ENCODE measurements at regions not wholly inside any gene's neighbourhood (a gene's known extent, or its start where the extent isn't known, plus 50 kb on each side); places are given as distances from the start of the nearest gene placed in this dataset.

DNA sequence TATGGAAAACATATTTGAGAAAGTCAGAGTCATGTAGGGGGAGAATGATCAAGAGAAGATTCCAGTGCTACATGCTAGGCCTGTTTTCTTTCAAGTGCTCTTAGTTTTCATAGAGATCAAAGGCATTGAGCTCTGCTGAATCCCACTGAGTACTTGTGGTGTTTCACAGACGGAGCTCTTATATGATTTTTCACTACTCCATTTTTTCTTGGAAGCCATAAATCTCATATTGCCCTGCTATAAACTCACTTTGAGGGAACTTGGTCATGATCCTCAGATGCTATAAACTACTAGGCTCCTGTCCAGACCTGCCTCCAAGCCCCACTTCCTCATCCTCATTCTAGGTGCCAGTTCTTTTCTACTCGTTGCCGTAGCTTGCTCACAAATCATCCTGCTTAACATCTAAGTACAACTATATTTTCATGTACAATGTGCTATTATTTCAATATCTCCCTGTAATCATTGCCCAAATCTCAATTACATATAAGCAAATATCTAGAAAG is 180.8 kb upstream of the CCDC179 start:
- DNase-seq, result no peak

DNA sequence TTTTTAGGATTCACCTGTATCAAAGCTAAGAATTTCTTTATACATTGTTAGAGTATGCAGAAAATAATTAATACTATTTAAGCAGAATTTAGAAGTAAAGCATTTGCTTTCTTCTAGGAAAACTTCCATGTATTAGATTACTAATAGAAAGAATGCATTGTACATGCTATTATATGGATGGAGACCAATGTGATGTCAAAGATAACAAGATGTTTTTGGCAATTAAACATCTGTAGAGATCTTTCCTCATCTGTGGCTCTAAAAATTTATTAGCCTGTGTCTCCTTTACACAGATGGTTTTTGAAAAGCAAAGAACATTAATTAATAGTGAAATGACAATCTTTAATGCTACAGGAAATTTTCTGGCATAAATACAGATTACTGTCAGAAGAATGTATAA is 198.4 kb upstream of the CCDC179 start:
- no peak for DNase-seq

DNA sequence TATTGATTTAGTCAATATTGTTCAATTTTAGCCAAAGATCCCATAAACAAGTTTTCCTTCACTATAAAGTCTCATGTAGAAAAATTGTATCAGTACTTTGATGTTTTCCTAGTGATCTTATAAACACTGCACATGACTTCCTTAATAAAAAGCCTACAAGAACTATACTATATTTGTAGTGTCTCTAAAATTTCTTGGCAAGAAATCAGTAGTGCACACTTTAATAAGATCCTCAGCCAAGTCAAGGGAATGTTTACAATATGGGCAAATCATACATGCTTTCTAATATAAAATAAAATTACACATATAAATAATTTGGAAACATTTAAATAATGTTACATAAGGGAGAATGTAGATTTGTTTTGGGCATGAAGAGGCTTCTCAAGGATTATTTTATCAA is 203.0 kb upstream of the CCDC179 start:
- DNase-seq, result no peak

DNA sequence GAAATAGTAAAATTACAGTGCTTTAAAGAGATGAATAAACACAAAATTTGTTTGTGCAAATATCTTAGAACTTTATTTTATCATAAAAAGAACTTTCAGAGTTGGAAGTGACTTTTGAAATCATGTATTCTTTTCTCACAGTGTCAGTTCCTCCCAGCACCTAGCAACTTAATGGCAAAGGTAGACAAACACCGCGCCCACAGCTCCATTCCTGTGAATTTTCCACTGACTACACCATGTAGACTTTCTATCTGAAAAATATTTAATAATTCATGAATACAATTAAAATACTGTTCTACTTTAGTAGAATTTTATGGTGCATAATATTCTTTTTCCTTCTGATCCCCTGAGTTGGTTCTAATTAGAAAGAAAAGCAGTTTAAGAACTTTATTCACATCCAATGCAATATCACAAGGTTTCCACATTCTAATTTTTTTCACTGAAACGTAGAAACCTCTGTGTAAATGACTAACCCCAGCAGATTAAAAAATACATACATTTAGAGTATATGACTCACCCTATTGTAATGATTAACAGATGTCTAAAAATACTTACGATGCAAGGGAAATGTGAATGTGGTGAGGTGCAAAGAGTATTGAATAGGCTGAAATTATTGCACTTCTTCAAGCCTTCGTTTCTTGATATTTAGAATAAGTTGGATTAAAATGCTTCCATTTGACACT is 218.2 kb upstream of the CCDC179 start:
- no peak for DNase-seq

GRCh38 chr11:23079382-23079813 is 219.1 kb upstream of the CCDC179 start:
- no peak for DNase-seq

- DNase-seq, result no peak
Observed at GRCh38 chr11:23087407-23087806, 227.1 kb upstream of the CCDC179 start.

GRCh38 chr11:23090659-23091058 is 230.4 kb upstream of the CCDC179 start:
- no peak for DNase-seq

DNA sequence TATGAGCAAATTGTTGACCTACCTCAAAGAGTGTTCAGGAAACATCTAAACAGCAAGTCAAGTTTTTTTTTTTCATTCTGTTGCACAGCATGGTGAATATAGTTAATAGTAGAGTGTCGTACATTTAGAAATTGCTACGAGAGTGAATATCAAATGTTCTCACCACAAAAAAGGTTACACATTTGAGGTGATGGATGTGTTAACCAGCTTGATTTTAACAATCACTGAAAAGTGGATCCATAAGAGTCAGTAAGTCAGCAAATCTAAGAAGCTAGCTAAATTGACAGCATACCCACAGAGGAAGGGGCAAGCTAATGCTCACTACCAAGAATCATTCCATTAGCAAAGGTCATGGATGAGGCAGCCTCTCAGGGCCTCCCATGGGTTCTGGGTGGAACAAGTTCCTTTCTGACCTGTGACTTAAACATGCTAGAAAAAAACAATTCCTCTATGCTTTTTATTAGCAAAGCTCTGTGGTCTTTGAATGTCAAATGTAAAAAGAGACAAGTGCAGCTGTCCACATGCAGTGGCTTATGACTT is 235.4 kb upstream of the CCDC179 start:
- no peak for DNase-seq

DNA sequence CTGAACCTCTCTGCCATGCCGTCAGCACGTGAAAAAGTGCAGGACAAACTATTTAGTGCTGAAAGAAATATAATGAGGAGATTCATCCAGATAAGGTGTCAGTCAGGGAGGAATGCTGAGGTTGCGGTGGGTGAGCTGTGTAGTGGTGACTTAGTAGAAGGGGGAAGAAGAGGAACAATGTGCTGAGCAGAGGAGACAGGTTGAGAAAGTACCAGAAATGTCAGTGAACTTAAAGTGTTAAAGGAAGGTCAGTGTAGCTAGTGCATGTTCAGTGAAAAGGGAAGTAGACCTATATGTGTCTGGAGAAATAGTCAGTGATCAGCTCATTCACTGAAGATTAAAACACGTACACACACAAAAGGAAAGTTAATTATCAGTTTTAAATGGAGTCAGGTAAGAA is 237.6 kb upstream of the CCDC179 start:
- DNase-seq, result no peak

DNA sequence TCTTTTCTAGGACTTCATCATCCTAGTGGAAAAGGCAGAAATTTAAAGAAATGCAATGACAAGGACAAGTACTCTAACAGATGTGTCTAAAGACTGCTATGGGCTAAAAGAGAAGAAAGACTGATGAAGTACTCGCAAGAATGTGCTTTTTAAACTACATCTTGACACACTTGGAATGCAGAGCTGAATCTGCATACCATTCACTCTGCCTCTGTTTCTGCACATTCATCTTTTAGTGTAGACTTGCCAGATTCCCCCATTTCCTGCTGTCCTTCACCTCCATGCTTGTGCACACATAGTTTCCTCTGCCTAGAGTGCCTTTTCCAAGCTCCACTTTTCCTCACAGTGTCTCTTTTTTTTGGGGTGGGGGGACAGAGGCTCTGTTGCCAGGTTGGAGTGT is 239.0 kb upstream of the CCDC179 start:
- DNase-seq, result no peak

DNA sequence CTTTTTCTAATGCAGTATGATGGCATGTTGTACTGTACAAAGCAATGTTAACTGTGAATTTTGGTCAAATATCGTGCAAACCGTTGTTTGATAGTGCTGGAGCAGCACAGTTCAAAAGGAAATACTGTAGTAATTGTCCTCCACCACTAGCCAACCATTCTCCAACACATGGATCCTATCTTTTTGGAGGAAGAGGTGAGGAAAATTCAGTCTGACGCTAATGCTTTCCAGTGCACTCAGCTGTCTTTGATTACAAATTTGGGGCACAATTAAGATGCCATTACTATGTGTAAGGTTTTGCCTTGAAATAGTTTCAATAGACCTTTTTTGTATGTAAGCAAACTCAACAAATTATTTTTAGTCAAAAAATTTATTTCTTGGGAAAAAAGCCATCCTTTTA is 240.5 kb upstream of the CCDC179 start:
- no peak for DNase-seq

GRCh38 chr11:23103416-23103815 is 243.1 kb upstream of the CCDC179 start:
- DNase-seq, result no peak

DNA sequence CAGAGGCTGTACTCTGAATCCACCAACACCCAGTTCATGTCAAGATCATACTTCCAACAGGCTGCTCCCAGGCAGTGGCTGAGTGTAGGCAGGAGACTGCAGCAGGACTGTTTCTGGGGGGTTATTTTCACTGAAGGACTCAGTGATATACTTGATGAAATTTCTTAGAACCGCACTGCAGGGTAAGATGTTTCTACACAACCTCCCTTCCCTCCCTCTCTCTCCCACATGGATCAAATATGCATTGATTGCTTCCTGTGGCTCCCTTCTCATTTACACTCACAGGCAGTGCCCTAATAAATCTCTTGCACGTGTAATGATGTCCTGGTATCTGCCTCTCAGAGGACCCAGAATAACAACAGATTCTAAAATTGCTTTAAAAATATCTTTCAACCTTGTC is 251.3 kb upstream of the CCDC179 start:
- DNase-seq, result no peak

GRCh38 chr11:23112390-23112789 is 252.1 kb upstream of the CCDC179 start:
- DNase-seq, result no peak

DNA sequence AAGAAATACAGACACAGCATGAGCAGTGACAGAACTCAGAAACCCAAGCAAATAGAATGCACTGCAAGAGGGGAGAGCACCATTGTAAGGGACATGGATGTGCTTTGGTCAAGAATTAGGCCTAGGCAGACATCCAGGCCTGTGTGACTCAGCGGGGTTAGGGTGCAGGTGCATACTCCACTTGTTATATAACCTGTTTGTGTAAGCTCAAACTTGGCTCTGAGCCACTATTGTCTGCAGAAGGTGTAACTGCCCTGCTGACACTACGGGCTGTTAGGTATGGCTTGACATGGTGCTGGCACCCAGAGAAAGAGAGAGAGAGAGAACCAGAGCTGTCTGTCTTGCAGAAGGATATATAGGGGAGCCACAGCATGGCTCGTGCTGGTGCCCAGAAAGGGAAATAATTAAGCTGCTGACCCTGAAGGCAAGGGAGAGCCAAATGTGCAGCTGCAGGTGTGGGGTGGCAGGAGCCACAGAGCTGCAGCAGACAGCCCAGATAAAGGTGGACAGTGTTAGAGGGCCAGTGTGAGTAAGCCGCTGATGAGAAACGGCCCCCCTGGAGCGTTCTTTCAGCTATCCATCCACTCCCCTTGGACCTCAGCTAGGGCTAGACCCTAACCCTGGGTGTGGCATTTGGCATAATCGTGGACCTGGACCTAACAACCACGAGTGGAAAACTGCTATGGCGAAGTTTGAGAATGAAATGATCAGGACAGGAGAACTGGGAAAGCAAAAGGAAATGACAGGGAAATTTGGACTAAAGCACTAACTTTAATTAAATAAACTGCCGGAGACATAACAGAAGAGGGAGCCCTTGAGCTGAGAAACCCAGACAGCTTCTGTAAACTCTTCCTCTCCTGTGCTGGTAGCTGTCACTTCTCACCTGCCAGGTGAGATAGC is 253.0 kb upstream of the CCDC179 start:
- peak; percentile 25 for DNase-seq

- DNase-seq, result no peak
Observed at GRCh38 chr11:23113887-23114216, 253.6 kb upstream of the CCDC179 start.

DNA sequence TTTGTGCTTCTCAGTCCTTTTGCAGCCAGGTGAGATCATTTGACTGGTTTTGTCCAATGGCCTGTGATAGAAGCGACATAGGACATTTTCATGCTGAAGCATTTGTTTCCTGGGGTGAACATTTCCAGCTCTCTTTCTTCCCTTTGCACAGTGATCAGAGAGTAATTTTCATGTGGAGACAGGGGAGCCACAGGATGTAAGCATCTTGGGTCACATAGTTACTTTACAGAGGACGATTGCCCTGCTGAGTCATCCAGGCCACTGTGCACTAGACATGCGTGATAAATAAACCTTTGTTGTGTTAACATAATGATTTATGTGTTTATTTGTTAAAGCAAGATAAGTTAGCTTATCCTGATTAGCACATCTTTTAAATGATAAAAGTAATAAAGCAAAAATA is 263.5 kb upstream of the CCDC179 start:
- DNase-seq, result no peak

- no peak for DNase-seq
Observed at GRCh38 chr11:23124249-23124648, 264.0 kb upstream of the CCDC179 start.

DNA sequence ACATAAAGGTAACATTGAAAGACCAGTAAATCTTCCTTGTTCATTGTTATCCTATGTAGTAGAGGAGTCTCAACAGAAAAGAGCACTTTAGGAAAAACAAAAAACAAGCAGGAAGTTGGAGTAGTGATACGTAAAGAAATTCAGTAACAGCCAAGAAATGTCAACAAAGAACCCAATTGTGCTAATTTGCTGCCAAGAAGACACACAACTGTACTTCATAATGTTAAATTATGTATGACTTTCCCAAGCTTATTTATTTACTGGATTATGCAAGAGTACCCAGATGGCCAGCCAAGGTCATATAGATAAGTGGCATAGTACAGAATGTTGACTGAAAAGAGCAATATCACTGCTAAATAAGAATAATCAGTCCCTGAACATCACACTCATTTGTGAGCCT is 264.7 kb upstream of the CCDC179 start:
- DNase-seq, result no peak

- no peak for DNase-seq
Observed at GRCh38 chr11:23127706-23128105, 267.4 kb upstream of the CCDC179 start.

GRCh38 chr11:23134627-23135026 is 274.4 kb upstream of the CCDC179 start:
- DNase-seq, result no peak

GRCh38 chr11:23138761-23139160 is 278.5 kb upstream of the CCDC179 start:
- DNase-seq, result no peak

DNA sequence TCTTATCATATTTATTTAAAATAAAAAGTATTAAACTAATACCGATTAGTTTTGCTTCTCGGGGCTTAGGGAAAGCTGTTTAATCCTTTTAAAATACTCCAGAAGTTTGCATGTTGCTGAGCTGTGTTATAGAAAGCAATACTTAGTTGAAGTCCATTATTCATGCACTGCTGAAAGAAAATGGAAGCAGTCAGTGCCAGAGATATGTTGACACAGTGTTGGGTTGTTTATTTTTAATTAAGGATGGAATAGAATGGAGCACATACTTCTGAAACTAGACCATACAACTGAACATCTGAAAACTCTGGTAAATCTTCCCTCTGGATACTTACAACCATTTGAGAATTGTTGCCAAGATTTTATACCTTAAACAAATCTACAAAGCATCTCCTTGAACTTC is 282.7 kb upstream of the CCDC179 start:
- DNase-seq, result no peak

- DNase-seq, result no peak
Observed at GRCh38 chr11:23151819-23152218, 291.5 kb upstream of the CCDC179 start.

Data from activated CD4-positive, alpha-beta T cell treated with anti-CD3 and anti-CD28 coated beads, Interleukin-2, Interleukin-6, amounts not matched to agents 100 ng/mL and 50 ng/mL, durations not matched to agents 16 hours and 8 hours (primary cell).